H1 (cell line): ENCODE measurements at regions not wholly inside any gene's neighbourhood (a gene's known extent, or its start where the extent isn't known, plus 50 kb on each side); places are given as distances from the start of the nearest gene placed in this dataset.

Experiments used
- E2F6 ChIP-seq: IDR thresholded peaks from 2 replicates; pipeline ENCODE4 v1.6.1; 2012; ENCODE audit warnings: inconsistent platforms
- SAP30 ChIP-seq: fragments of 300-600 bp; sonication (generic); IDR thresholded peaks from 2 replicates; pipeline ENCODE4 v1.7.1; 2012; ENCODE audit warnings: low read length, moderate library complexity, mild to moderate bottlenecking, inconsistent platforms; ENCODE audit not compliant: insufficient read depth, insufficient replicate concordance
- TEAD4 ChIP-seq: IDR thresholded peaks from 2 replicates; pipeline ENCODE4 v1.6.1; 2012; ENCODE audit warnings: low read depth, low read length, inconsistent platforms, mixed read lengths

- TF ChIP-seq SAP30 = no peak
- TF ChIP-seq TEAD4 = no peak
- no peak for TF ChIP-seq E2F6
- TF ChIP-seq, all 59 proteins: peak for 0
Measured at GRCh38 chr9:105131981-105132380, 112.5 kb upstream of the SLC44A1 start (continued).
